ENCODE measurements at regions not wholly inside any gene's neighbourhood (a gene's known extent, or its start where the extent isn't known, plus 50 kb on each side); places are given as distances from the start of the nearest gene placed in this dataset.

- peak; percentile 44; the same call in 1 of the 2 replicates for TF ChIP-seq ZNF395 (CRISPR knock-in tag; IDR thresholded peaks at IDR 0.05)
- TF ChIP-seq AFF1 (IDR thresholded peaks at IDR 0.05; ENCODE audit: low read depth in 1 of 2, partially characterized antibody in 2 of 2), result peak in 1 of 2 experiments; percentile 66
- TF ChIP-seq DPF2 (IDR thresholded peaks at IDR 0.05), result peak; percentile 60
- peak; percentile 48; the same call in 1 of the 2 replicates for TF ChIP-seq MGA (IDR thresholded peaks at IDR 0.05)
- TF ChIP-seq EP300 (IDR thresholded peaks at IDR 0.05; ENCODE audit: low read length), result peak; percentile 32; the same call in 1 of the 2 replicates
- no peak for TF ChIP-seq EWSR1 (IDR thresholded peaks at IDR 0.05; ENCODE audit: borderline replicate concordance, low read depth, partially characterized antibody)
- TF ChIP-seq C11orf30 (IDR thresholded peaks at IDR 0.05; ENCODE audit: low read depth), result peak; percentile 78
- TF ChIP-seq RCOR1 (IDR thresholded peaks at IDR 0.05; ENCODE audit: borderline replicate concordance in 1 of 2, low read depth in 2 of 2, low read length in 2 of 2), result peak in 1 of 2 experiments; percentile 42; a peak in 1 of 4 replicates
- peak; percentile 84 to 86; a peak in 2 of 4 replicates for TF ChIP-seq TRIM24 (IDR thresholded peaks at IDR 0.05)
- TF ChIP-seq CEBPB (tag; IDR thresholded peaks at IDR 0.05), result peak; percentile 96
- no peak for TF ChIP-seq NCOA2 (IDR thresholded peaks at IDR 0.05; ENCODE audit: partially characterized antibody in 2 of 2)
These were observed 65.9 kb upstream of the DDR1 start (continued) for GRCh38 chr6:30818391-30818841.

Data from K562 (cell line).